DND-41 (cell line): ENCODE measurements at regions not wholly inside any gene's neighbourhood (a gene's known extent, or its start where the extent isn't known, plus 50 kb on each side); places are given as distances from the start of the nearest gene placed in this dataset.

Experiments
- EZH2 ChIP-seq: IDR thresholded peaks from 3 replicates; pipeline ENCODE4 v1.6.1; 2012; ENCODE audit warnings: borderline replicate concordance, low read depth, mild to moderate bottlenecking, moderate library complexity, low read length, inconsistent platforms; ENCODE audit not compliant: severe bottlenecking
- TF ChIP-seq, protein P1 (sequence below): IDR thresholded peaks from 2 replicates; pipeline ENCODE4 v1.5.1; 2012; ENCODE audit warnings: borderline replicate concordance, low read length, moderate library complexity, mild to moderate bottlenecking; ENCODE audit not compliant: poor library complexity, severe bottlenecking; ENCODE audit errors: extremely low read depth

DNA sequence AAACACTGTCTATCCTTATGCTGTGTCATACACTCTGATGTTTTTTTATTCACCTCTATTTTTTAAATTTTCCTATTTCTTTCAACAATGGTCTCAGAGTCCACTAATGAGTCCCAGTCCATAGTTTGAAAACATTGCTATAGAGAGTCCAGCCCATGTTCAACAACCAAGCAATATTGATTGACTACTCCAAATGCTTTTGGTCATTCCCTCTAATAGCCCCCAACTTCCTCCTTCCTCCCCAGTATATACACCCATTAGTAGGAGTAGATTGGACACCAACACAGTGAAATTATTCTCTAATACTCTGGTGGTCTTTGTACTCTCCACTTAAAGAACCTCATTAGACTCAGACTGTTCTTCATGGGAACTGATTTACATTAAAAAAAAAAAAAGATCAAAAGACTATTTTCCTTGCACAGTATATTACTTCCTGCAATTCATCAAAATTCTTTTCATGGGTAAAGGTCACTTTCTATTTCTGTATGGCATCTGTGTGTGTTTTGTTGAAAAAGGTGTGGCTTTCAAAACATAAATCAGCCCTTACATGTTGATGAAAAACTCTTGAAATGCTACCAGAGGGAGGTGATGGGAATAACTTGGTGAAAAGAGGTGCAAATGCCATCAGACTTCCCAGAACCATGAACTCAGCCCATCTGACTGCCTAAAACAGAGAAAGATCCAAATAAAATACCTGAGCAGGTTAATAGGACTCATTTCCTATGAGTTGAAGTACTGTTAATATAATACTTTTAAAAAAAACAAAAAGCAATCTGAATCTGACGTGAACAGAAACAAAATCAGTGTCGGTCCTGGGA is 250.3 kb upstream of the KLF3 start:
- TF ChIP-seq, protein P1, sequence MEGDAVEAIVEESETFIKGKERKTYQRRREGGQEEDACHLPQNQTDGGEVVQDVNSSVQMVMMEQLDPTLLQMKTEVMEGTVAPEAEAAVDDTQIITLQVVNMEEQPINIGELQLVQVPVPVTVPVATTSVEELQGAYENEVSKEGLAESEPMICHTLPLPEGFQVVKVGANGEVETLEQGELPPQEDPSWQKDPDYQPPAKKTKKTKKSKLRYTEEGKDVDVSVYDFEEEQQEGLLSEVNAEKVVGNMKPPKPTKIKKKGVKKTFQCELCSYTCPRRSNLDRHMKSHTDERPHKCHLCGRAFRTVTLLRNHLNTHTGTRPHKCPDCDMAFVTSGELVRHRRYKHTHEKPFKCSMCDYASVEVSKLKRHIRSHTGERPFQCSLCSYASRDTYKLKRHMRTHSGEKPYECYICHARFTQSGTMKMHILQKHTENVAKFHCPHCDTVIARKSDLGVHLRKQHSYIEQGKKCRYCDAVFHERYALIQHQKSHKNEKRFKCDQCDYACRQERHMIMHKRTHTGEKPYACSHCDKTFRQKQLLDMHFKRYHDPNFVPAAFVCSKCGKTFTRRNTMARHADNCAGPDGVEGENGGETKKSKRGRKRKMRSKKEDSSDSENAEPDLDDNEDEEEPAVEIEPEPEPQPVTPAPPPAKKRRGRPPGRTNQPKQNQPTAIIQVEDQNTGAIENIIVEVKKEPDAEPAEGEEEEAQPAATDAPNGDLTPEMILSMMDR: no peak
- TF ChIP-seq EZH2: no peak
